T-helper 2 cell (primary cell): ENCODE measurements at regions not wholly inside any gene's neighbourhood (a gene's known extent, or its start where the extent isn't known, plus 50 kb on each side); places are given as distances from the start of the nearest gene placed in this dataset.

Experiments
- DNase-seq, 5 experiments: peaks; one replicate each; pipeline versions ENCODE4 v3.0.0 to v3.0.0-alpha.2; 2012 to 2022

DNA sequence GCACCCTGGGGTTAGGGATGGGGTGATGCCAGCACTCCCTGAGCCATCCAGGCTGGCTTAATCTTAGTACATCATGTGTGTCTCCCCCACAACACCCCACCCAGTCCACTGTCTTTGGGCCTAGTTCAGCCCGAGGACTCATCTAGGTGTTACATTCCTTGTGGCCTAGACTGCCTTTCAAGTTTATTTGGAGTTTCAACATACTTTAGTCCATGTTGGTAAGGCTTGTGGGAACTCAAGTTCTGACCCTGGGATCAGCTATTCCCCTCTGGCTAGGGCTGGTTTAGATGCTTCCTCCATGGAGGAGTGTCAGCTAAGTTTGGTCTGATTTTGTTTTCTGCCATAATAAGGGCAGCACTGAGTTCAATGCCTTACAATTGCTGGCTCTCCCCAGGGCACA, 302.4 kb downstream of the SMARCA2 start:
- no peak for DNase-seq

DNA sequence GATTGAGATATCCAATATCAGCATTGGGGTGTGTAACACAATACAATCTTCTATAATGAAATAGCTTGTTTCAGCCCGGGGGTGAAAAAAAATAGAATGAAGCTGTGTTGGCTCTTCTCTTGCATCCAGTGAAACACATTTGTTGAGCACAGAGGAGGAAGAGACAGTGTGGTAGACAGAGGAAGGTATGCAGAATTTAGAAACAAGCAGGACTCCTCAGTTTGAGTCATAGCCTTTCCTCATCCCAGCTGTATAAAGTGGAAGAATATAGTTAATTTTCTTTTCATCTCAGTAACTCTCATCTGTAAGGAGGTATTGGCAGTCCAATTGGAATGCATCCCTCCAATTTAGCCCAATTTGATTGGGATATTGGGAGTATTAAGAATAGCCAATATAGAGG, 302.2 kb upstream of the VLDLR start:
- no peak for DNase-seq

DNA sequence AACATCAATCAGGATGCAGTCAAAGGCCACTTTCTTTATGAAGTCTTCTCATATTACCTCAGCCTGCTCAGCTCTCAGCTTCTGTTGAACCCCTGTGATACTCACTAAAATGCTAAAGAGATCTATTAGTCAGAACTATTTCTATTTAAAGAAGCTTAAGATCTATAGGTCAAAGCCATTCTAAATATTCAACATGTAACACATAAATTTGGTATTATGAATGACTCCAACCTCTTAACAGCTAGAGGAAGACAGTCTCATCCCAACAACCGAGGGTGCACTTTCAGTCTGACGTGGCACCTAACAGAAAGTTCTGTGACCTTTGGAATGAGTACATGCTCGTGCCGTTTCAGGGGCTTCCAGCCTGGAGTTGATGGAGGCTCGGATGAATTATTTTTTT, 301.5 kb upstream of the VLDLR start:
- no peak for DNase-seq

DNA sequence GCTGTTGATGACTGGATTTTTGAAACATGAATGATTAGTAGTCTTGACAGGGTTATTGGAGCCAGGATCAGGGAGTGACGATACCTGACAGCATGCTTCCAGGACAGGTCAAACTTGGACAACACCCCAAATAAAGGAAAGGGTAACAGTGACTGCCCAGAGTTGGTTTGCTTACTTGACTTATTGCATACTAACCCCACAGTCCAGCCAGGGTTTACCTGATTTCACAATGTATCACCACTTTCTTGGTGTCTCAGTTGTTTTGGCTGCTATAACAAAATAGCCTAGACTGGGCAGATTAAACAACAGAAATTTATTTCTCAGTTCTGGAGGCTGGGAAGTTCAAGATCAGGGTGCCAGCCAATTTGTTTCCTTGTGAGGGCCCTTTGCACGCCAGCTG, 301.0 kb upstream of the VLDLR start:
- no peak for DNase-seq

DNA sequence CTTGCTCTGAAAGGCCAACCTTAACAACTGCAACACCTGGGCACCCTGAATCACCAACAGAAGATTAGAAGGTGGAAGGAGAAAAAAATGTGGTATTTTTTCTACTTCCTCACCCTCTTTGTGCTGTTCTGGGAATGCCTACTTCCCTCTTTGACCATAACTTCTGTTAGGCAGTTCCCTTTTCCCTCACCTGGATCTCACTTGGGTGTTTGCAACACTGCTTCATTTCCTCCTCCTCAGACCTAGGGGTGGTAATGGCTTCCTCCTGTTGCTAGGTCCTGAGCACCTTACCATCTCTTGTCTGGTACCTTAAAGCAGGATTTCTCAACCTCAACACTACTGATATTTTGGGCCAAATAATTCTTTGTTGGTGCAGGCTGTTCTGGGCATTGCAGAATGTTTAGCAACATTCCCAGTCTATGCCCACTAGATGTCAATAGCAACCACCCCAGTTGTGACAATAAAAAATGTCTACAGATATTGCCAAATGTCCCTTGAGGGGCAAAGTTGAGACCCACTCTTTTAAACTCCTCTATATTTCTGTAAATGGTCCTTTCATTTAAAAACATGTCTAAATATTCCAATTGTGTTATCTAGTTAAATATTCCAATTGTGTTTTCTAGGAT, 300.0 kb upstream of the VLDLR start:
- DNase-seq = no peak

DNA sequence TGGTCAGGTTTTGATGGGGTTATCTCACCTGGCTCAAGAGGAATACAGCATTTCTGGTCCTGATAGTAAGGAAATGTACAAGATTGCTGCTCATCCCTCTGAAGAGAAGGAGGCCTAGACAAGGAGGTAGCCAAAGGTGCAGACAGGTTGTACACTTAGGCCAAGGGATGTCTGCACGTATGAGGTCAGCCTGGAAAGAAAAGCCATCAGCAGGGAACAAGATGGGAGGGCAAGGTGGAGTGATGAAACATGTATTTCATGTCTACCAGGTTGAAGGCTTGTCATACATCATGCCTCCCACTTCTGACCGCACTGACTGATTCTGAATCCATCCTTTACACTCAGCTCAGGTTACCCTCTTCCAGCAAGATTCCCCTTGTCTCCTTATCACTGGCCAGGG, 296.8 kb upstream of the VLDLR start:
- DNase-seq = no peak

DNA sequence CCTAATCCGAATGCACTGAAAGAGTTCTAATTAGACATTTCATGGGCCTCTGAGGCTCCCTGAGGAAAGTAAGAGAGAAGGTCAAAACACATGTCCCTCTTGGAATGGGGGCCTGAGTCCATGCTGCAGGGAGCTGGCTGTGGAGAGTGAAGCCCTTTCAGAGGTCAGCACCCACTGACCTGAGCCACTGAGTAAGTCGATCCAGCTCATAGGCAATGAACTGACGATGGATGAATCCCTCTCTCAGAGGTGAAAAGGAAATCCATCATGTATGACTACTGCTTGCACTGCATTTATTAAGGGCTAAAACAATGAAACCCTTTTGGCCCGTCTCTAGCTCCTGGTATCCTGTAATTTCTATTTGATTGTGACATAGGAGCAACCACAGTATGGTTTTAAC, 288.9 kb upstream of the VLDLR start:
- no peak for DNase-seq

DNA sequence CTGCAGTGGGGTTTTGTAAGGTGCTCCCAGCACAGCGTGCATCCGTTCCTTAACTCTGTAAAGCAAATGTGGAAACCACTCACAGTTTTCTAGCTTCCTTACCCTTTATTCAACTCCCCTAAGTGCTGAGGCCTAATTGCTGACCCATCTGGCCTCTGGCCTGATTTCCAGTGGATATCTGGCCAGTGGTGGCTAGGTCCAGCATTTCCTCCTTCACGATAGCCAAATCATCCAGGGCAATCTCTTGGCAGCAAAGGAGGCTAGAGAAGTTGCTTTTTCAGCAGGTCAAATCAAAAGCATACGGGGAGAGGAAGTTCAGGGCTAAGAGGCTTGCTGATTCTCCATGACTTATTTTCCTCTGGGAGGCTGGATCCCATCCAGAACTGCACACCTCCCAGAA, 286.3 kb upstream of the VLDLR start:
- DNase-seq = no peak

DNA sequence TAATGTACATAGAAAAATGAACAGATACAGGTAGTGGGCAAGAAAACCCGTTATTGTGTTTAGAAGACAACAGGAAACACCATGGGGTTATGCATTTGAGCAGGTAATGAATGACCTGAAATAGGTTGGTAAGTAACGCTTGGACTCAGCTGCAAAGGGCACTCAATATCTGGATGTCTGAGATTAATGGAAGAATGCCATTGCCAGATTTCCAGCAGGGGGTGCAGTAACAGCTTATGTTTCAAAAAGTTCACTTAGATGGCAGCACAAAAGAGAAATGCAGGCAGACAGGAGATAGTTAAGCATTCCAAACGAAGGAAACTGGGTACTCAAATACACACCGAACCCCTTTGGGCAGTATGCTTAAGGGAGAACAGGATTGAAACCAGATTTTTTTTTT, 285.5 kb upstream of the VLDLR start:
- no peak for DNase-seq

DNA sequence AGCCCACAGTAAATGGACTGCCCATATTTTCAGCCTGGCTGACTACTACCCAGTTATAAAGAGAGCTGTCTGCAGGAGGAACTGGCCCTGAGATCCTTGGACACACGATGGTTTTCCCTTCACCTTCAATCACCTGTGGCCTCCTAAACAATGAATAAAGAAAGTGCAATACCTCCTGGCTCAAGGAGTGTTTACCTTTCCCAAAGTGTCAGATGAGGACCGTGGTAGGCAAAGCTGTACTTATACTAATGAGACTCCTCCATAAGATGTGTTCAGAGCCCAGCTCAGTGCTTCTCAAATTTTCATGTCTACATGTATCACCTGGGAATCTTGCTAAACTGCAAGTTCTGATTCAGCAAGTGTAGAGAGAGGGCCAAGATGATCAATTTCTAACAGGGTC, 284.5 kb upstream of the VLDLR start:
- DNase-seq = no peak

DNA sequence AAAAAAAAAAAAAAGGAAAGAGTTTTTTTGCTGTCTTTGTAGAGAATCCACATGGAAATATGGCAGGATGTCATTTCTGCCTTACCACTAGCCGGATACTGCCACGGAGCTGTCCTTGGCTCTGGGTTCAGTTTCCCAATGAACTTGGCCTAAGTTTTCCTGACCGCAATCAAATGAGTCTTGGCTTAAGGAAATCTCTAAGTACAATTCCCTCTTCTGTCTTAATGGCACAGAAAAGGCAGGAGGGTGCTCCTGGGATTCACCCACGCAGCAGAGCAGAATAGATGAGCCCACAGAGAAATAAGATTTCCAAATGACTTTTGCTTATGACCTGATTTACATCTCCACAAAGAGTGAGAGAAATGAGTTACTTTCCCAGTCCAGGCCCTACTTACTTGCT, 284.0 kb upstream of the VLDLR start:
- DNase-seq = no peak

DNA sequence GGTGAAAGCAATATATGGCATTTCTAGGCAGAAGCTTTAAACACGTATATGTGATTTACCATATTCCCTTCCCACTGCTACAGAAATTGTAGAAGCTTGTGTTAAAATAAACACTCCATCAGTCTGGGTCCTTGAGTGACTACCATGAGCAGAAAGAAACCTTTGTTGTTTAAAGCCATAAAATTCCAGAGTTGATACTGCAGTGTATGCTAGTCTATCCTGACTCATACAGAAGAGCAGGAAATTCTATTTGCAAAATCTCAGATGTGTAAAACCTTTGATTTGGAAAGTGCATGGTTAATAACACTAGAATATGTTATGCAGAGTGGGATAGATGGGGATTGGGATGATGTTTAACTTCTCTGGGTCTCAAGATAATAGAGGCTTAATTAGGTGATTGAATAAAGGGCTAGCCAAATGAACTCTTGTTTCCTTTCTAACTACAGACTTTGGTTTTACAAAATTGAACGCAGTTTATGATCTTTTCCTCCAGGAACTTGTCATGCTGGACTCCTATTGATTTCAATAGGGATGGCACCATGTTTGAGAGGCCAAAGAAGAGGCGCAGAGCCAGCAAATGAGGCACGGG, 282.7 kb upstream of the VLDLR start:
- DNase-seq = no peak

DNA sequence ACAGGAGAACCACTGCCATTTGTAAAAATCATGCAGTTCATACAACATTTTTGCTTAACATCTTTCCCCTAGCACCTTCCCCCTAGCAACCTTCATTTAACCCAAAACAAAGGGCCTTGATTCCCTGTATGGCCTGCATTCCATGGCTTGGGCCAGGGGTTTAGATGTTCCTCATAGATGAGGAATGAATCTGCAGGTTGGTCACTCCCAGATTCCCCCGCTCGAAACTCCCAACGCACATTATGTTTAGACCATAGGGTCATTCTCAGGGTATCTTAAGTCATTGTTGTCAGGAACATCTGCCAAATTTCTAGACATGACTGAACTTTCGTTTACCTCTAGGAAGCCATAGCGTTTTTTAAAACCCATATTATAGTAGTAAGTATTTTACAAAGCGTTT, 282.2 kb upstream of the VLDLR start:
- DNase-seq = no peak

DNA sequence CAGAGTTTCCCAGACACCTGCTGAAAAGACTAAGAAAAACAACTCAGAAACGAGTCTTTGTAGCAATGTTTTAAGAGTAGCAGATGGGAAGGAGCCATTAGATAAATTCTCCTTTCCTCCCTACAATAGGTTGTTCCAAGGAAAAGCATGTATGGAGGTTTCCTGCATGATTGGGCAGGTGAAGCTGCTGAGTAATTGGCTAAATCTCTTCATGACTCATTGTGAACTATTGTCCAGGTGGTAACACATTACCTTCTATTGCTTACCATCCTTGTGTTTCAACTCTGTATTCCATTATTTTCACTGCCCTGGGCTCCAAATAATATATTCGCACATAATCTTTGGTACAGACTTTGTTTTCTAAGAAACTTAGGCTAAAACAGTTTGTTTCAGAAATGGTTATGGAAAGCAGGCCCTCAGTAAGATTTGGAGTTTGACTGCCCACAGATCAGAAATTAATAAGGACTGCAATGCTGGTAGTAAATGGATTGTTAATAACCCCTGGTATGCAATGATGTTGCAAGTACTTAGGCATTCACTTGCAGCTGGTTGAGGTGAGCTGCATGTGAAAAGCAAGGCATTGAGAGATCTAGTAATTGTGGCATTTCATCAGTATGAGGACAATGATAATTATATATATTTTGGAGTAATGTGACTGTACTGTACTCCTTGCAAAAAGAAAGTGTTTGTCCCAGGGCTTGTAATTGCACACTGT, 281.4 kb upstream of the VLDLR start:
- no peak for DNase-seq

DNA sequence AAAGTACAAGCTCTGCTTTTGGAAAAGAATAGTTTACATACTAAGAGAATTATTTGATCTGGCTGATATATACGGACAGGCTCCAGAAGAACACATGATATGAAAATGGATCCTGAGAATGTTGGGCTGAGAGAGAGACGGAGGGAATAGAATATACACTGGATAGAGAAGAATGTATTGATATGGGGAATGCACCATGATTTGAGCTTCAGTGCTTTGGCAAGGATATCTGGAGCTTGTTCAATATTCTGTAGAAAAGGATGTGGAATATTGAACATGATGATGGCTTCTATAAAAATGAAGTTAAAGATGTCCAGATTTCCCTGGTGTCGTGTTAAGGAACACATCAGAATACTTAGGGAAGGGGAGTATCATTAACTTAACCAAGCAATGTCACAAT, 280.5 kb upstream of the VLDLR start:
- no peak for DNase-seq

DNA sequence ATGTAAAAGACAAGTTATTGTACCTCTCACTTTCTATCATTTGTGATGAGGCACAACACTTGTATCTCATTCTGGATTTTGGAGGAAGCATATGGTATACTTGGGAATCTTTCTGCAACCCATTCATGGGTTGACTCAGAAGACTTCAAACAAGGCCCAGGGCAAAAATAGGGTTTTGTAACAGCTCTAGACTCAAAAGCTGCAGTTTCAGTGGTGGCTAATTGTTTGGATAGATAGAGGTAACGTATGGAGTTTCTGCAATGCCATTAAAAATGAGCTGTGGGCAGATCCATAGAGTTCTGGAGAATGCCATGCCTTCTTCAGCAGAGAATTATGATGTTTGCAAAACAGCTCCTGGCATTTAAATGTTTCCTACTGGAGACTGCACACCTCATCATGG, 279.6 kb upstream of the VLDLR start:
- no peak for DNase-seq

DNA sequence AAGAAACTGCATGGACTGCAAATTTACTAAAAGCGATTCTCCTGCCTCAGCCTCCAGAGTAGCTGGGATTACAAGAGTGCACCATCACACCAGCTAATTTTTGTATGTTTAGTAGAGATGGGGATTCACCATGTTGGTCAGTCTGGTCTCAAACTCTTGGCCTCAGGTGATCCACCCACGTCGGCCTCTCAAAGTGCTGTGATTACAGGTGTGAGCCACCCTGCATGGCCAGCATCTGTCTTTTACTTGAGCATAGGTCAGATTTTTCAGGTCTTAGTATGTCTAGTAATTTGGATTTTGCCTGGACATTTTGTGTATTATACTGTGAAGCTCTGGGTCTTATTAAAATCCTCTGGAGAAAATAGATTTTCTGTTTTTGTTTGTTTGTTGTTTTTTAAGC, 277.8 kb upstream of the VLDLR start:
- no peak for DNase-seq

DNA sequence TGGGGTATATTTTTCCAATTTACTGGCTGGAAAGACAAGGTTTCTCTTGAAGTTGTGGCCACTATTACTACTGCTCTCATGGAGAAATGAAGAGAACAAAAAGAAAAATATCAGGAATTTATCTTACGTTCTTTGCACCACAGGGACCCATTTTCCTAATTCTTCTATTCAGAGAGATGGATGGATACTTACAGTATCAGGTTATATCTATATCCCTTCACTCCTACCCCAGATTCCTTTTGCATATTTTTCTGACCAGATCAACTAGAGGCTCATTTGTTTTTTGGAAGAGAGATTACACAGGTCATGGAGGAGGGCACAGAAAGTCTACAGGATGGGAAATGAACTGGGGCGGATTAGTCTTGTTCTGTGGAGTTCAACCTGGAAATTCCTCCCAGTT, 277.2 kb upstream of the VLDLR start:
- no peak for DNase-seq

DNA sequence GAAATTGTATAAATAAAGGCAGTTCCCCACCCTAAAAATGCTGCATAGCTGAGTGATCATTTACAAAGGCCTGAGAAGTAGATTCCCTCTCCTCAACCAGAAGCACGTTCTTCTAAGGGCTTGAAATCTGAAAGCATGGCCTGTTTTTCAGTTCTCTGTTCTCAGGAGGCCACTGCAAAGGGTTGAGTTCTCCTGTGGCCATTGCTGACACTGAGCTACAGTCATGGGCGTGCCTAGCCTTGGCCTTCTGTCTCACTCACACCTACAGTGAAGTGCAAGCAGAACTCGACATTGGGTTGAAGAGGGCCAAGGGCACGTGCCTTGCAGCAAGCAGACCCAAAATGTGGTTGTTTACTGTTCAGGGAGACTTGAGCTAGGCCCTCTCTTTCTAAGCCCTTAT, 276.6 kb upstream of the VLDLR start:
- DNase-seq = no peak

DNA sequence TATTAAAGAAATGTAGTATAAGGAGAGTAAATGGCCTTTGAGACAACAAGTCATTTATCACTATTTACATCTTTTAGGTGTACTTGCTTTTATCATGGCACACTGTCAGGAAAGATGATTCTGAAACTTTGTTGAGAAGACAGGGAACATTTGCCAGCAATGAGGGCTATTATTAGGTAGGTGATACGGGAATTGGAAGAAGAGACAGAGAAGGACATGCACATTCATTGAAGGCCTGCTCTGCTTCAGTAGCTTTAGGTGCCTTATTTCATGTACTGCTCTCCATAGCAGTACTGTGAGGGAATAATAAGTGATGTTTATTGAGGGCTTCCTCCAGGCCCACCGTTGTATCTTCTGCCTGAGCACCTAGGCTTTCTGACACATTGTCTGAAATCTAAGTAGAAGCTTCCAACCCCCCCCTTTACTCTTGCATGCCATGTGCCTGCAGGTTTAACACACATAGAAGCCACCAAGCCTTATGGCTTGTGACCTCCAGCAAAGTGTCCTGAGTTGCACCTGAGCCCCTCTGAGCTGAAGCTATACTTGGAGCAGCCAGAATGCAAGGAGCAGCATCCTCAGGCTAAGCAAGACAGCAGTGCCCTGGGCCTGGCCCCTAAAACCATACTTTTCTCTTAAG, 275.2 kb upstream of the VLDLR start:
- DNase-seq = no peak

DNA sequence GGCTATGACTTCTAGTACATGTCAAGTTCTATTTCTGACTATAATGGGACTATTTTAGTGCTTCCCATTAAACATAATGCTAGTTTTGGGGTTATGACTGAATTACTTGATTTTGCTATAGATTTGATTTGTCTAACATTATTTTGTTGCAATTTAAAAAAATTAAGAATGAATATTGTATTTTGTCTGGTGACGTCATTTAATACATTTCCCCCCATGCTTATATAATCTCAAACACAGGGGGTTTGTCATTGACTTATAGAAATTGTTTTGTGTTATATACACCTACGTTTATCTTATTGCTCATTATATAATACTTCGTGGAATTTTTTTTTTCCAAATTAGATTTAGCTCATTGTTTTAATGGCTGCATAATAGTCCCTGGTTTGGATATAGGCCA, 270.3 kb upstream of the VLDLR start:
- no peak for DNase-seq

DNA sequence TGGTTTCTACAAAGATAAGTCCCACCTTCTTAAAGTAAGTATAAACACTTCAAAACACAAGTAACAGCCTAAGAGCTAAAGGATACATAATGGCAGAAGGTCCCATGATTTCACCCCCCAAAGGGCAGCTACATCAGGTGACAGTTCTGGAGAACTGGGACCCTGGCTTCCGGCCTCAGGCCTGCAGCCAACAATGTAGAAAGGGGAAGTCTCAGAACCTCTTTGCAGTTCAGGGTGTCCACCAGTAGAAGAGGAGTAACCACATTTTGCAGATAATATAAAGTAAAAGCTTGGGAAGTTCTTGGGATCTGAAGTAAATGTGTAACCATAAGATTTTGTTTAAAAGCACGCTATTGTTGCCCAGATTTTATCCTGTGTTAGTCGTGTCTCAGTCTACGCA, 267.4 kb upstream of the VLDLR start:
- DNase-seq = no peak

DNA sequence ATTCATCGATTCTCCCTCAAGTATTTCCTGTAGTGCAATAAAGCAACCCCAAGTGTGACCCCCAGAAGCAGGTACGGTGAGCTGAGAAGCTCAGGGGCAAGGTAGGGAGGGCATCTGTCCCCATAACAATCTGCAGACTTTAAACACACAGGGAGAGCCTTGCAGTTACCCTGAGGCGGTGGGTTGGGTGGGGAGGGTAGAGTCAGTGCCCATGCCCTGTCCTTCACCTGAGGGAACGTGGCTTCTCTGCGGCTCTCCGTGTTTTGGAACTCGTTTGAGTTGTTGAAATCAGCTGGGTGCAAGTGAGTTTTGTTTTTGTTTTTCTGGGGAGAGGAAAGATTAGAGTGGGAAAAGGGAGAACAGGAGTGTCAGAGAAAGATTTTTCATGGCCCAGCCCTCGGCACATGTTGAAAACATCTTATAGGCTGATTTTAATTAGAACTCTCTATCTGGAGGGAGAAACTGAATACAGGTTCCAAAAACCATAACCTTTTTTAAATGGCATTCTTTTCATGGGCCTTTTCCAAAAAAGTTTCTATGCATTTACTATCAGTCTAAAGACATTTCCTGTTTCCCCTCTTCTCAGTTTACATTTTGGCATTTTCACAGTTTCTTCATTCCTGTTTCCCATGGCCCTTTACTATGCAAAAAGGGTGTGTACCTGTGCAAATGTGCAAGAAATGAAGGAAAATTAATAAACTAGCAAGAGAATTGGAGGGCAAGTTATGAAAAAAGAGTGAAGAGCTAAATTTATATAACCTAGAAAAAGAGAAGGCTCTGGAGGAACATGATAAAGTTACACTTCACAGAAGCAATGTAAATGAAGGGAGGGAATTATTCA, 266.5 kb upstream of the VLDLR start:
- no peak for DNase-seq

DNA sequence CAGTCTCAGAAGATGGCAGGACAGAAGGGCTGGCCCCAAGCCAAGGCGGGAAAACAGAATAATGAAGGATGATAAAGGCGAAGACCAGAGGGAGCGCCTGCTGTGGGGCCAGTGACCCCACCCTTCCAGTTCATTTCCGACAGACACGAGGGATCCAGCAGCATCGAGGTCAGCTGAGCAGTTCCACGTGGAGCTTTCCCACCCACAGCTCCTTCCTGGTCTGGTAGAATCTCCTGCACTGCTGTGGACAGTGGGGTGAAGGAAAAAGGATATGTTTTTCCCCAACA, 265.9 kb upstream of the VLDLR start:
- no peak for DNase-seq
